Vagina (tissue), 2 donors: ENCODE measurements at regions not wholly inside any gene's neighbourhood (a gene's known extent, or its start where the extent isn't known, plus 50 kb on each side); places are given as distances from the start of the nearest gene placed in this dataset.

Experiments
- DNase-seq, 2 donors: peaks; one replicate each; pipeline ENCODE4 v3.0.0-alpha.2; 2017; ENCODE audit errors: extremely low spot score in 2 of 2
- H3K27ac ChIP-seq: fragments of 200-600 bp; sonication (generic); one replicate; pipeline ENCODE4 v1.5.1; 2019
- H3K27me3 ChIP-seq: fragments of 200-600 bp; sonication (generic); one replicate; pipeline ENCODE4 v1.5.1; 2019
- H3K36me3 ChIP-seq, 2 donors: fragments of 200-600 bp; sonication (generic); one replicate each; pipeline ENCODE4 v1.5.1; 2017 to 2019
- H3K4me1 ChIP-seq: fragments of 200-600 bp; sonication (generic); one replicate; pipeline ENCODE4 v1.5.1; 2019
- H3K4me3 ChIP-seq, 2 donors: fragments of 200-600 bp; sonication (generic); 1 replicate in 1 of 2; 2 replicates in 1 of 2; pipeline ENCODE4 v1.5.1; 2016 to 2019
- H3K9me3 ChIP-seq: fragments of 200-600 bp; sonication (generic); one replicate; pipeline ENCODE4 v1.5.1; 2019
- POLR2A ChIP-seq, 2 donors: fragments of 450-650 bp; IDR thresholded peaks; one replicate each; pipeline ENCODE4 v1.6.1; 2017; ENCODE audit warnings: antibody characterized with exemption in 2 of 2, mild to moderate bottlenecking in 2 of 2, moderate library complexity in 2 of 2
- POLR2AphosphoS5 ChIP-seq, 2 donors: sonication (generic); formaldehyde crosslinking; IDR thresholded peaks; one replicate each; pipeline ENCODE4 v1.9.0; 2017; ENCODE audit warnings: antibody characterized with exemption in 2 of 2, mild to moderate bottlenecking in 2 of 2, low read depth in 1 of 2; ENCODE audit not compliant: insufficient read depth in 1 of 2
- intact Hi-C: fragments of 100-400 bp; cut with DNase I; formaldehyde crosslinking; loops from one replicate; pipeline ENCODE4 v1.15.1; 2023
- TF ChIP-seq, protein P1 (sequence below), 3 experiments: fragments of 450-650 bp in 2 of 3; fragments of 200-600 bp in 1 of 3; sonication (generic) in 1 of 3; IDR thresholded peaks; one replicate each; pipeline ENCODE4 v1.5.1; 2017 to 2019; ENCODE audit warnings: antibody characterized with exemption in 3 of 3, mild to moderate bottlenecking in 2 of 3, moderate library complexity in 2 of 3

DNA sequence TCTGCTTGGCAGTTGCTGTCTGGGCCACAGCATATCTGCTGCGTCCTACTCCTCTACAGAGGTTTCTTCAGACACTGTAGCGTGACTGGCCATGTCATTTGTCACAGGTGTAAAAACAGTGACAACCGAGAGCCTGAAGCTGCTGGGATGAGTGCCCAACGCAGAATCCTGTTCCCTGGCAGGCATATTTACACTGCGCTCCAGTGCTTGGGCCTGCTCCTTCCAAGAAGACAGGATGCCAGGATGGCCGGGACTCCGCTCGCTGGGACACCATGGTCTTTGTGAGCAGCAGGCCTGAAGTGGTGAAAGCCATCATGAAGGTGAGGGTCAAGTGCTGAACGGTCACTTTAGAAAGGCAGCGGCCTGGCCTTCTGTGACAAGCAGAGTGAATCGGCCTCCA is 171.4 kb downstream of the EMP1 start:
- Histone ChIP-seq H3K36me3 (no peaks in the 10 kb centered on the region), H3K27me3 (no peaks in the 10 kb centered on the region), H3K9me3 (no peaks in the 10 kb centered on the region), H3K4me1 (no peaks in the 10 kb centered on the region), H3K4me3 (no peak overlapping the region), H3K27ac (no peak overlapping the region)
- TF ChIP-seq, protein P1, sequence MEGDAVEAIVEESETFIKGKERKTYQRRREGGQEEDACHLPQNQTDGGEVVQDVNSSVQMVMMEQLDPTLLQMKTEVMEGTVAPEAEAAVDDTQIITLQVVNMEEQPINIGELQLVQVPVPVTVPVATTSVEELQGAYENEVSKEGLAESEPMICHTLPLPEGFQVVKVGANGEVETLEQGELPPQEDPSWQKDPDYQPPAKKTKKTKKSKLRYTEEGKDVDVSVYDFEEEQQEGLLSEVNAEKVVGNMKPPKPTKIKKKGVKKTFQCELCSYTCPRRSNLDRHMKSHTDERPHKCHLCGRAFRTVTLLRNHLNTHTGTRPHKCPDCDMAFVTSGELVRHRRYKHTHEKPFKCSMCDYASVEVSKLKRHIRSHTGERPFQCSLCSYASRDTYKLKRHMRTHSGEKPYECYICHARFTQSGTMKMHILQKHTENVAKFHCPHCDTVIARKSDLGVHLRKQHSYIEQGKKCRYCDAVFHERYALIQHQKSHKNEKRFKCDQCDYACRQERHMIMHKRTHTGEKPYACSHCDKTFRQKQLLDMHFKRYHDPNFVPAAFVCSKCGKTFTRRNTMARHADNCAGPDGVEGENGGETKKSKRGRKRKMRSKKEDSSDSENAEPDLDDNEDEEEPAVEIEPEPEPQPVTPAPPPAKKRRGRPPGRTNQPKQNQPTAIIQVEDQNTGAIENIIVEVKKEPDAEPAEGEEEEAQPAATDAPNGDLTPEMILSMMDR (IDR thresholded peaks at IDR 0.05), result no peak
- TF ChIP-seq POLR2A (IDR thresholded peaks at IDR 0.05) (no peak), POLR2AphosphoS5 (IDR thresholded peaks at IDR 0.05; ENCODE audit: insufficient read depth in 1 of 2, low read depth in 1 of 2) (no peak)
- DNase-seq, result no peak
- intact Hi-C loops, result no loop called here

DNA sequence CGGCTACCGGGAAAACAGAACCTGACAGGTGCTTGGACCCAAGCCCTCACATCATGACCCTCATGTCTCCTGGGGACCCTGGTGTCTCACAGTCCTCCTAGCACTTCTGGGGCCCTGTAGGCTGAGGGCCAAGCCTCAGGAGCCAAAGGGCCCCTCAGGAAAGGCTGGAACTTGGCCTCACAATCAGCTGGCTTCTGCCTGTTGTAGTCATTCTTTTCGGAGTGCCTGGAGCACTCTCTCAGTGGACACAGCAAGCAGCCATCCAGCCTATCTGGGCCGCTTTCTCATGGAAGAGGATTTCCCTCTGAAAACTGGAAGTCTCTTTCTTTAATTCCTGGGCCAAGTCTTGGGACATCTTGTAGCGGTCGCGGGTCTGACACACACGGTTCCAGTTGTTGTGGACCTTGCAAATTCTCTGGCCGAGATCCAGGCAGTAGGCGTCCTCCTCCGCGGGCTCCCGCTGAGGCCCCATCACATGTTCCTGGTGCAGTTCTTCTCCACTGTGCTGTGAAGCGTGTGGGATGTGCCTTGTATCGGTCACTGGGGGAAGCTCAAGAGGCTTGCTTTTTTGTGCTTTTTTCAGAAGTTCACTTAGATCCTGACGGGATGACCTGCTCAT is 169.3 kb downstream of the EMP1 start:
- no peak overlapping the region for H3K27ac ChIP-seq
- intact Hi-C loops, result no loop called here

DNA sequence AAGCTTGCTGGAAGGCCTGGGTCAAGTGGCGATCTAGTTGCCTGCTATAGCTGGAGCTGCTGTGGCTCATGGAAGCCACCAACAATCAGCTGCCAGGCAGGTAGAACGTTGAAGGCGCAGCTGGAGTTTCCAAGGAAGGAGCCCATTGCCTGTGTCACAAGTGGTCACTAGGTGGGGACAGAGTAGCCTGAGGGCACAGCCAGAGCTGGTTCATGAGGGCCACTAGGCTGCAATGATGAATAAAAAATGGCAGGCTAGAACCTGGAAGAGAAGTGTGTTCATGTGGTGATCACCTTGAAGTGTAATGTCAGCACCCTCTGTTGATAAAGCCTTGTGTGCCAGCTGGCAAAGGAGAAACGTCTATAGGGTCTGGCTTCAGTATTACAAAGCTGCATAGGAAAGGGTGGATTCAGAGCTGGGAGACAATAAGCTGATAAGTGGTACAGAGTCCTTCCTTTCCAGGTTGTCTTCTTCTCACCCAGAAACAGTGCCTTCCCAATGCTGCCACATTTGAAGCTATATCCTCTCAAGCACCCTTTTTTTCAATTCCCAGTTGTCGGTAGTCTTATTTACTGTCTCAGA is 165.8 kb downstream of the EMP1 start:
- DNase-seq, result no peak
- Histone ChIP-seq H3K27me3 (no peaks in the 10 kb centered on the region), H3K27ac (no peak overlapping the region), H3K4me1 (no peaks in the 10 kb centered on the region), H3K9me3 (no peaks in the 10 kb centered on the region), H3K4me3 (no peak overlapping the region), H3K36me3 (no peaks in the 10 kb centered on the region)
- intact Hi-C loops, result loop anchor here (5.0 kb wide), 1 partner anchor 310 kb away; no protein-coding TSS in a partner anchor
- no peak for TF ChIP-seq POLR2AphosphoS5 (IDR thresholded peaks at IDR 0.05; ENCODE audit: insufficient read depth in 1 of 2, low read depth in 1 of 2)
- TF ChIP-seq, protein P1 (IDR thresholded peaks at IDR 0.05), result peak in 2 of 3 experiments; percentile 27 to 34
- TF ChIP-seq POLR2A (IDR thresholded peaks at IDR 0.05), result no peak

More for the DNA sequence above, 169.3 kb downstream of the EMP1 start:
- H3K27me3 ChIP-seq, result no peaks in the 10 kb centered on the region
- no peak for DNase-seq
- TF ChIP-seq POLR2AphosphoS5 (IDR thresholded peaks at IDR 0.05; ENCODE audit: insufficient read depth in 1 of 2, low read depth in 1 of 2) (no peak), POLR2A (IDR thresholded peaks at IDR 0.05) (no peak)
- no peak overlapping the region for H3K4me3 ChIP-seq
- H3K9me3 ChIP-seq, result no peaks in the 10 kb centered on the region
- no peaks in the 10 kb centered on the region for H3K4me1 ChIP-seq
- no peaks in the 10 kb centered on the region for H3K36me3 ChIP-seq

DNA sequence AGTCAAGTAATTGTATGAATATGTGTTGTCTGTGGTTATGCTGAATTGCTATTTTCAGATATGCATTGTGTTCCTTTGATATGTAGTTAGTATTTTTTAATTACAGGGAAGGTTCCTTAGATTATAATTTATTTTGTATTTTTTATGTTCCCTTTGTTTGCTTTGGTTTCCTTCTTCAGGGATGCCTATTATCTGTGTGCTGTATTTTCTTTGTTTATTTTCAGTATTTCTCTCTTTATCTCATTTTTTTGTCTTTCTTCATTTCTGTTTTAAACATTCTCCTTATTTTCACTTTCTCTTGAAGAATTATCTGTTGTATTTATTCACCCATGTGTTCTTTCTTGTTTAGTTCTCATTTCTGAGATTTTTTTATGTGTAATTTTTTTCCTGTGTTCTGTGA is 163.1 kb downstream of the EMP1 start:
- TF ChIP-seq, protein P1 (IDR thresholded peaks at IDR 0.05), result no peak
- TF ChIP-seq POLR2AphosphoS5 (IDR thresholded peaks at IDR 0.05; ENCODE audit: insufficient read depth in 1 of 2, low read depth in 1 of 2), result no peak
- no peak for TF ChIP-seq POLR2A (IDR thresholded peaks at IDR 0.05)
- no peaks in the 10 kb centered on the region for H3K36me3 ChIP-seq
- DNase-seq, result no peak
- no peak overlapping the region for H3K4me3 ChIP-seq
- no peaks in the 10 kb centered on the region for H3K4me1 ChIP-seq
- intact Hi-C loops, result loop anchor here (5.0 kb wide), 1 partner anchor 313 kb away; no protein-coding TSS in a partner anchor
- H3K27me3 ChIP-seq, result no peaks in the 10 kb centered on the region
- H3K9me3 ChIP-seq, result no peaks in the 10 kb centered on the region
- H3K27ac ChIP-seq, result no peak overlapping the region

DNA sequence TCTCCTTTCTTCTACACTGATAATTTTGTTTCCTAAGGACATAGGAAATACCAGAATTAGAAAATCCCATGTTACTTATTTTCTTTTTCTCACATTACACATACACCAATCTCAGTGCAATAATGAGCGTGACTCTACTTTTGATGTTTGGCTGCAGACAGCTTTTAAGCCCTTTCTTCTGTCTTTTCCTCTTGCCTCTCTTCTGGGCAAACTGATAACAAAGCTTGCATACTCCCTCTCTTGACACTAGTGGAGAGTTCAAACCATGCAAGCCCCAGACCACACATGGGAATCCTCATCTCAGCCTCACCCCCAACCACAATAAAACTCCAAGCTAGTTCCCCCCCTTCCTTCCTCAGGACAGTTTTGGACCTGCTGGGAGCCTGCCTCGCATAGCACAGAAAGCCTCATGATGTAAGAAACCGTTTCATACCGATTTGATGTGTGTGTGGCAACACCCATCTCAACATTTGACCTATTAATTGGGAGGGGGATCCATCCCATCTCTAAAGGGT is 161.9 kb downstream of the EMP1 start:
- no peaks in the 10 kb centered on the region for H3K9me3 ChIP-seq
- TF ChIP-seq POLR2A (IDR thresholded peaks at IDR 0.05), result no peak
- TF ChIP-seq, protein P1 (IDR thresholded peaks at IDR 0.05), result no peak
- no peak for TF ChIP-seq POLR2AphosphoS5 (IDR thresholded peaks at IDR 0.05; ENCODE audit: insufficient read depth in 1 of 2, low read depth in 1 of 2)
- no peaks in the 10 kb centered on the region for H3K36me3 ChIP-seq
- no peak overlapping the region for H3K4me3 ChIP-seq
- no peak overlapping the region for H3K27ac ChIP-seq
- H3K4me1 ChIP-seq, result no peaks in the 10 kb centered on the region
- H3K27me3 ChIP-seq, result no peaks in the 10 kb centered on the region
- no peak for DNase-seq
- intact Hi-C loops, result no loop called here
